LNCaP clone FGC (cell line): ENCODE measurements at regions not wholly inside any gene's neighbourhood (a gene's known extent, or its start where the extent isn't known, plus 50 kb on each side); places are given as distances from the start of the nearest gene placed in this dataset.

ENCODE experiments used
- DNase-seq: peaks from one replicate; pipeline ENCODE4 v3.0.0-alpha.2; 2011; ENCODE audit warnings: low read depth
- H3K4me3 ChIP-seq: 2 replicates; pipeline ENCODE4 v1.5.1; 2011; ENCODE audit warnings: mild to moderate bottlenecking, low read depth, low read length, control low read depth
- CTCF ChIP-seq: IDR thresholded peaks from 2 replicates; pipeline ENCODE4 v1.5.1; 2012; ENCODE audit warnings: mild to moderate bottlenecking; ENCODE audit not compliant: control insufficient read depth, insufficient read depth; ENCODE audit errors: extremely low read depth

DNA sequence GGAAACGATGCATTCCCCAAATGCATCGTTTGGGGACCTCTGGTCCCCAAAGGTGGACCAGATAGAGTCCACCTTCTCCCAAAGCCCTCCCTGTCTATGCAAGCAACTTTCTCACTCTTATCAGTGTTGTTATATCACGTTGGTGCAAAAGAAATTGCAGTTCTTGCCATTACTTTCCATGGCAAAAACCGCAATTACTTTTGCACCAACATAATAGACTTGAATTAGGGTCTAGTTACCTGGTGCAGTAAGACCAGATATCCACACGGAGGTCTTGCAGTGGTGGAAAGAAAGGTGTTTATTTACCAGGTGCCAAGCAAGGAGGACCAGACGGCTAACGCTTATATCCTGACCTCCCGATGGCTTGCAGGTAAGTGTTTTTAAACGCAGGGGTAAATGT lies 129.0 kb downstream of the MIAT start:
- DNase-seq, result no peak
- H3K4me3 ChIP-seq, result no peak overlapping the region
- TF ChIP-seq CTCF, result no peak

DNA sequence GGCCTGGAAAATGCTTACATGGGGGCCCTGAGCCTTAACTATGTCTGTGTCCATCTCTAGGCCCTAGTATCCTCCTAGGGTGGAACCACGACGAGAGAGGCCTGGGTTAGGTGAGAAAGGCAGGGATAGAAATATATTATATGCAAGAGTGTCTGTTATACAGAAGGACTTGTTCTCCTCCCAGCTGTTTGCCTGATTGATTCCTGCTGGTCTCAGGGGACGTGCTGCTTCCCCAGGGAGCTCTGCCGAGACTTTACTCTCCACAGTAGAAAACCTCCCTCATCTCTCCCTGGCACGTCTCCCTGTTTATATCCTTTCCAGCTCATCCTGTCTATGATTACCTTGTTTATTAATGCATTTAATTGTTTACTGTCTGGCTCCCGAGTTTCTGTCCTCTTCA lies 132.6 kb downstream of the MIAT start:
- DNase-seq, result no peak
- no peak for TF ChIP-seq CTCF
- no peak overlapping the region for H3K4me3 ChIP-seq

DNA sequence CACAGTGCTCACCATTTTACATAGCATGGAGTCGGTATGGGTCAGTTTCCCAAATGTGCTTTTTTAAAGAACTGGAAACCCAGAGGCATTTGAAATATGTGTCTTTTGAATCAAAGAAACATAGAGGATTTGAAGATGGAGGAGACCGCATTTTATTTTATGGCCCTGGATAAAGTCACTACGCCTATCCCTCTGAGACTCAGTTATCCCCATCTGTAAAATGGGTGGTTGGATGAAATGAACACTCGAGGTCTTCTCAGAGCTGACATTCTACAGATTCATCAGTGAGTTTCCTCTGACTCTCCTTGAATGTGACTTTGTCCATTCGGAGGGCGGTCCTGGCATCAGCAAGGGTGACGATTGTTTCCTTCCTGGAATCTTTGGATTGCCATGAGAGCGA lies 135.1 kb downstream of the MIAT start:
- TF ChIP-seq CTCF, result no peak
- H3K4me3 ChIP-seq, result no peak overlapping the region
- no peak for DNase-seq

GRCh38 chr22:26796785-26797184 lies 139.4 kb downstream of the MIAT start:
- H3K4me3 ChIP-seq, result no peak overlapping the region
- no peak for DNase-seq
- no peak for TF ChIP-seq CTCF

DNA sequence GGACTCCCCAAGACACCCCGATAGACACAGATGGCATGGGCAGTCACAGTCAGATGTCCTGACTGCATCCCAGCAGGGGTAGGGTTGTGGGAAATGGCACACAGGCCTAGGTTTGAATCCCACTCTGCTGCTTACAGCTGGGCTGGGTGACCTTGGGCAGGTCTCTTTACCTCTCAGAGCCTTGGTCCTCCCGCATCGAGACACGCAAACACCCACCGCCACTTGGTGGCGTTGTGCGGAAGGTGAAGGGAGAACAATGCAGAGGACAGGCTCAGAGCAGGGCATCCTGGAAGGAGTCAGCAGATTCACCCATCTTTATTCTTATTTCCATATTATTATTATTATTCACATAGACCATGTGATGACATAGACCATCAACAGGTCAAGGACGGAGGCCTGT lies 140.5 kb downstream of the MIAT start:
- DNase-seq, result no peak
- no peak overlapping the region for H3K4me3 ChIP-seq
- TF ChIP-seq CTCF, result no peak; the same call in 1 of the 2 replicates

- DNase-seq, result no peak
- no peak for TF ChIP-seq CTCF
- no peak overlapping the region for H3K4me3 ChIP-seq
Observed at GRCh38 chr22:26798462-26799065, 141.2 kb downstream of the MIAT start.

GRCh38 chr22:26800858-26801257 lies 143.5 kb downstream of the MIAT start:
- DNase-seq, result no peak
- no peak for TF ChIP-seq CTCF
- no peak overlapping the region for H3K4me3 ChIP-seq
